Thoracic aorta (tissue), 2 donors: ENCODE measurements at regions not wholly inside any gene's neighbourhood (a gene's known extent, or its start where the extent isn't known, plus 50 kb on each side); places are given as distances from the start of the nearest gene placed in this dataset.

Experiments used
- ATAC-seq: fragments of 150-250 bp; one replicate; pipeline ENCODE4 v1.8.0; 2017; ENCODE audit warnings: low read depth; ENCODE audit not compliant: insufficient number of reproducible peaks, low FRiP score
- DNase-seq: peaks from one replicate; pipeline ENCODE4 v3.0.0-alpha.2; 2020; ENCODE audit warnings: low spot score
- H3K27ac ChIP-seq, 2 donors: fragments of 200-600 bp; sonication (generic); 1 replicate in 1 of 2; 2 replicates in 1 of 2; pipeline ENCODE4 v1.5.1; 2016; ENCODE audit warnings: mild to moderate bottlenecking in 2 of 2, moderate library complexity in 2 of 2
- H3K27me3 ChIP-seq: fragments of 200-600 bp; sonication (generic); replicated peaks from 2 replicates; pipeline ENCODE4 v1.6.0; 2016; ENCODE audit warnings: mild to moderate bottlenecking; ENCODE audit not compliant: insufficient read depth
- H3K36me3 ChIP-seq: fragments of 200-600 bp; sonication (generic); one replicate; pipeline ENCODE4 v1.5.1; 2016
- H3K4me1 ChIP-seq, 2 donors: fragments of 200-600 bp; sonication (generic); 1 replicate in 1 of 2; 2 replicates in 1 of 2; pipeline versions ENCODE4 v1.5.1 to v1.6.0; 2016; ENCODE audit warnings: low read depth in 2 of 2, mild to moderate bottlenecking in 1 of 2; ENCODE audit not compliant: control insufficient read depth in 1 of 2
- H3K4me3 ChIP-seq: fragments of 200-600 bp; sonication (generic); 2 replicates; pipeline ENCODE4 v1.5.1; 2016; ENCODE audit warnings: mild to moderate bottlenecking
- H3K9me3 ChIP-seq: fragments of 200-600 bp; sonication (generic); 2 replicates; pipeline ENCODE4 v1.5.1; 2016
- TF ChIP-seq, protein P1 (sequence below): fragments of 200-600 bp; sonication (generic); IDR thresholded peaks from one replicate; pipeline ENCODE4 v1.5.1; 2019; ENCODE audit warnings: antibody characterized with exemption

- DNase-seq: no peak
- TF ChIP-seq, protein P1, sequence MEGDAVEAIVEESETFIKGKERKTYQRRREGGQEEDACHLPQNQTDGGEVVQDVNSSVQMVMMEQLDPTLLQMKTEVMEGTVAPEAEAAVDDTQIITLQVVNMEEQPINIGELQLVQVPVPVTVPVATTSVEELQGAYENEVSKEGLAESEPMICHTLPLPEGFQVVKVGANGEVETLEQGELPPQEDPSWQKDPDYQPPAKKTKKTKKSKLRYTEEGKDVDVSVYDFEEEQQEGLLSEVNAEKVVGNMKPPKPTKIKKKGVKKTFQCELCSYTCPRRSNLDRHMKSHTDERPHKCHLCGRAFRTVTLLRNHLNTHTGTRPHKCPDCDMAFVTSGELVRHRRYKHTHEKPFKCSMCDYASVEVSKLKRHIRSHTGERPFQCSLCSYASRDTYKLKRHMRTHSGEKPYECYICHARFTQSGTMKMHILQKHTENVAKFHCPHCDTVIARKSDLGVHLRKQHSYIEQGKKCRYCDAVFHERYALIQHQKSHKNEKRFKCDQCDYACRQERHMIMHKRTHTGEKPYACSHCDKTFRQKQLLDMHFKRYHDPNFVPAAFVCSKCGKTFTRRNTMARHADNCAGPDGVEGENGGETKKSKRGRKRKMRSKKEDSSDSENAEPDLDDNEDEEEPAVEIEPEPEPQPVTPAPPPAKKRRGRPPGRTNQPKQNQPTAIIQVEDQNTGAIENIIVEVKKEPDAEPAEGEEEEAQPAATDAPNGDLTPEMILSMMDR: no peak
- ATAC-seq: no peak
- Histone ChIP-seq H3K27me3 (no peaks in the 10 kb centered on the region), H3K4me3 (no peak overlapping the region), H3K36me3 (no peaks in the 10 kb centered on the region), H3K4me1 (no peaks in the 10 kb centered on the region), H3K27ac (no peak overlapping the region), H3K9me3 (peaks cover 4% of the 10 kb centered on the region)
These were observed 102.0 kb upstream of the YWHAQ start for GRCh38 chr2:9732824-9733223.

DNA sequence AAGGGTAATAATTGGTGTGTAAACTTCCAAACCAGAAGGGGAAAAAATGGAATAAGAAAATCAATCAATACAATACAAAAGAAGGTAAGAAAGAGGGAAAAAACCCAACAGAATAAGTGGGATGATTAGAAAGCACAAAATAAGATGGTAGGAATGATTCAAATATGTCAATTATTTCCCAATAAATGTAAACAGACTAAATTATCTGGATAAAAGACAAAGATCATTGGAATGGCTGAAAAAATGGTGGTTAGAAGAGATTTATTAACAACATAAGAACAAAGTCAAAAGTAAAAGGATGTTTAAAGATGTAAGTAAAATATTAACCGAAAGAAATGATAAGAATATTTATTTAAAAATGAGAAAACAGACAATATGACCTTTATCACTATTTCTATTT lies 103.5 kb upstream of the YWHAQ start:
- Histone ChIP-seq H3K4me3 (no peak overlapping the region), H3K27me3 (no peaks in the 10 kb centered on the region), H3K9me3 (peaks cover 4% of the 10 kb centered on the region), H3K4me1 (peaks cover 0 to 6% of the 10 kb centered on the region in 2 donors), H3K36me3 (no peaks in the 10 kb centered on the region), H3K27ac (no peak overlapping the region)
- DNase-seq (no peak), ATAC-seq (no peak)
- TF ChIP-seq, protein P1: no peak

DNA sequence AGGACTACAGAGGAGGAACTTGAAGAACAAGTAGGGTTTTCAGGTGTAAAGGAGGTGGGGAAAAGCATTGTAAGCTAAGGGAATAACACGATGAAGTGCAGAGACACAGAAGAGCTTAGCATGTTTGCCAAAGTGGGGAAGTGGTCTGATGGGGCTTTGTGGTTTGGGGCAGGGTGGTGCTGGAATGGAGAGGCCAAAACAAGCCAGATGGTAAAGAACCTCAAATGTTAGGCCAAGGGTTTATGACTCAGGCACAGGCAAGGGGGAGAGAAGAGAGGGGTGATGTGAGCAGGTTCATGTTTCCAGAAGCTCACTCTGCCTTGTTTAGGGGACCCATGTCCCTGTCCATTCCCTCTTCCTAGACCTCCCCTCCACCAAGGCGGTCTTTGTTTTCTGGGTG lies 104.5 kb upstream of the YWHAQ start:
- Histone ChIP-seq H3K9me3 (peaks cover 4% of the 10 kb centered on the region), H3K27ac (no peak overlapping the region)
- no peak for ATAC-seq

DNA sequence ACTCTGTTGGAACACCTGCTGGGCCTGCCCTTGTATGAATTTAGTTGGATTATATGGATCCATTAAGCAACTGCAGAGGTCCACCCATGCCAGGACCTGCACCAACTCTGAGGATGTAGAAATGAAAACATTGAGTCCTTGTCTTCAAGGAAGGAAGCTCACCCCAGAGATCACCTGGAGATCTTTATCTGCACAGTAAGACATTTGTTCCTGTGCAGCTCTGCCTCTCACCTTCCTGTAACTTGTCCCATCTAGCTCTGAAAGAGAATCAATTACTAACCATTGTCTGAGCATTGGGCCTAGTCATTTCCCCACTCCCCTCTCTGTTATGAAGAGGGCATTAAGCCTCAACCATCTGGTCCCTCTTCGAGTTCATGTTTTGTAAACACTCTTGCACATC lies 105.2 kb upstream of the YWHAQ start:
- no peak for ATAC-seq
- Histone ChIP-seq H3K36me3 (no peaks in the 10 kb centered on the region), H3K27ac (no peak overlapping the region), H3K9me3 (peaks cover 4% of the 10 kb centered on the region), H3K27me3 (no peaks in the 10 kb centered on the region), H3K4me1 (peaks cover 0 to 6% of the 10 kb centered on the region in 2 donors), H3K4me3 (no peak overlapping the region)
- TF ChIP-seq, protein P1: no peak
- DNase-seq: no peak

More for the DNA sequence above, 104.5 kb upstream of the YWHAQ start:
- Histone ChIP-seq H3K36me3 (no peaks in the 10 kb centered on the region), H3K4me3 (no peak overlapping the region), H3K27me3 (no peaks in the 10 kb centered on the region), H3K4me1 (peaks cover 0 to 6% of the 10 kb centered on the region in 2 donors)
- DNase-seq: no peak
- TF ChIP-seq, protein P1: no peak

DNA sequence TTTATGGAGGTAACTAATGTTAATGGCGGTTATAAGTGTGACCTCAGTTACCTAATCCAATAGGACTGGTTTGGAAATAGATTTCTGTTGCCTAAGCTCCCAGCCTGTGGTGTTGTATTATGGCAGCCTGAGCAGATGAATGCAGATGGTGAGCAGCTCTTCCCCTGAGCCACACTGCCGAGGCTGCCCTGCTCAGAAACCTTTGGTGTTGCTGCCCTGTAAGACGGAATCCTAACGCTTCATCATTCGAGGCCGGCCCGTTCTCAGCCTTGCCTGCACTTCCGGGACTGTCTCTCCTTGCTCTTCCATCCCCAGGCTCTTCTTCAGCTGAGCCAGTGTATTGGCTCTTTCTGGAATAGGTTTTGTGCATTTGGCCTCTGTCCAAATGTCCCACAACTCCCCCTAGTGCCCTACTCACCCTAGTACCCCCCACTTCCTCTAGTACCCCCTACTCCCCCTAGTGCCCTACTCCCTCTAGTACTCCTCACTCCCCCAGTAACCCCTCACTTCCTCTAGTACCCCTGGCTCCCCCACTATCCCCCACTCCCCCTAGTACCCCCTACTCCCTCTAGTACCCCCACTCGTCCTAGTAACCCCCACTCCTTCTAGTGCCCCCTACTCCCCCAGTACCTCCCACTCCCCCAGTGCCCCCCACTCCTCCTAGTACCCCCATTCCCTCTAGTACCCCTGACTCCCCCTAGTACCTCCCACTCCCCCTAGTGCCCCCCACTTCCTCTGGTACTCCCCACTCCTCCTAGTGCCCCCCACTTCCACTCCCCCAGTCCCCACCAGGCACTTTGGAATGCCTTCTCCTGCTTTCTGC lies 106.0 kb upstream of the TAF1B start:
- no peak for ATAC-seq
- TF ChIP-seq, protein P1: no peak
- no peaks in the 10 kb centered on the region for H3K36me3 ChIP-seq
- no peak overlapping the region for H3K27ac ChIP-seq
- H3K4me1 ChIP-seq: peaks cover 0 to 6% of the 10 kb centered on the region in 2 donors
- H3K9me3 ChIP-seq: peaks cover 4% of the 10 kb centered on the region
- H3K27me3 ChIP-seq: no peaks in the 10 kb centered on the region
- no peak for DNase-seq
- H3K4me3 ChIP-seq: no peak overlapping the region
